Fibroblast of skin of right biceps (primary cell): ENCODE measurements at regions not wholly inside any gene's neighbourhood (a gene's known extent, or its start where the extent isn't known, plus 50 kb on each side); places are given as distances from the start of the nearest gene placed in this dataset.
A peak's percentile ranks its signal among the peaks of the same experiment; 100 is the strongest.

ENCODE experiments used
- DNase-seq: peaks from one replicate; pipeline ENCODE4 v3.0.0-alpha.2; 2013

DNA sequence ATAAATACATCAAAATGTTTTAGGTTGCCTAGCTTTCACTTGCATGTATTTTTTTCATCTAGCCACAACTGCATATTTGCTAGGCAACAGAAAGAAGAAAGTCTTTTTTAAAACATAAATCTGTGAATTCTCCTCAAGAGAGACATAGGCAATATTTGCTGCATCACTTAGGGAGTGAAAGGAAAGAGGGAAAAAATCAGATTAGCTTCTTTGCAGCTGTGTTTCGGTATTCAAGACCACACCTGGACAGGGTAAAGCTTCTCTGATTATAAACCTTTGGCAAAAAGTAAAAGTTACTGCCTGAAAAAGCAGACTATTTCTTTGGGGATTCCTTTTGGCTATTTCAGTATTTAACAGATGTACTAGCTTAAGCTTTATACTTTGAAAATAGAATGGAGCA, 280.9 kb upstream of the ZSWIM2 start:
- no peak for DNase-seq

GRCh38 chr2:187129306-187129705, 280.3 kb upstream of the ZSWIM2 start:
- DNase-seq = no peak

DNA sequence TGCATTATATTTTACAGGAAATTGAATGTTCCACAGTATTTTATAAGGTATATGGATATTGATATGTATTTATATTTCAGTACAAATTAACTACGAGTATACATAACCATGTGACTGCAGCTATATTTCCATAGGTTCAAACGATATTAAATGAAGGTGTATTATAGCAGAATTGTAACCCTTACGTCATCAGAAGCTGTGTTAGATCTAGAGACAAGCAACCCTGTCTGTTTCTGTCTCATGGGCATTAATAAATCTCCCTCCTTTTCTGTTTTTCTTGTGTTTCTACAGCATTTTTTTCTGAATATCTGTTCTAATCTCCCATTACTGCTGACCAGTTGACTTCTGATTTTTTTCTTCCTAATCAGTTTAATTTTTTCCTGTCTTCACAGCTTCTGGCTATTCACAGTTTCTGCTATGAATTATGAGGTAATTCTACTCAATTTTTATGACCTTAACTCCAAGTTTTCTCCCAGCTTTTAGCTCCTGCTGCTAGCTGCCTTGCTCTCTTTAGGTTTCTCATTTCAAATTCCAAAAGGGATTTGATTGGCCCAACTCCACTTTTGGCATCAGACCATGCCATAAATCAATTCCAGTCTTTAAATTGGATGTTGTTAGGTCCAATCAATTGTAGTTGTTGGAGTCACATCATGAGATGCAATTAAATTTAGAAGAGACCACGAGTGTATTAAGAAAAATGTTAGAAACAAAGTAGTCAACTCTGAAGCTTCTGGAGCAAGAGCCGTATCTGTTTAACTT, 277.5 kb upstream of the ZSWIM2 start:
- no peak for DNase-seq

DNA sequence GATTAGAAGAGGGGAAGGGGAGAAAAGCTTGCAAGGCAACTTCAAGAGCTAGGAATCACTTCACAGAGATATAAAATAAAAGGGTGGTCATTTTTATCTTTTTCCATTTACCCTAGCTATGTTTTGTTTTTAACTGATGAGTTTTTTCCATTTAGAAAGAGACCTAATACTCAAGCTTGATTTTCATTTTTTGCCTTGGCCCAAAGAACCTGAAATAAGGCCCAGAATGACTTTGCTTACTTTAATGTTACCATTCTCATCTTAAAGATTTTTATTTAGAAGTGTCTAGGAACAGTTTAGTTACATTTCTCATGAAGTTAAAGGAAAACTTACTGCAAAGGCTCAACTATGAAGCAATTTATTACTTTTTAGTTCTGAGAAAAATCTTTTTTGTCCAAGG, 276.3 kb upstream of the ZSWIM2 start:
- no peak for DNase-seq

DNA sequence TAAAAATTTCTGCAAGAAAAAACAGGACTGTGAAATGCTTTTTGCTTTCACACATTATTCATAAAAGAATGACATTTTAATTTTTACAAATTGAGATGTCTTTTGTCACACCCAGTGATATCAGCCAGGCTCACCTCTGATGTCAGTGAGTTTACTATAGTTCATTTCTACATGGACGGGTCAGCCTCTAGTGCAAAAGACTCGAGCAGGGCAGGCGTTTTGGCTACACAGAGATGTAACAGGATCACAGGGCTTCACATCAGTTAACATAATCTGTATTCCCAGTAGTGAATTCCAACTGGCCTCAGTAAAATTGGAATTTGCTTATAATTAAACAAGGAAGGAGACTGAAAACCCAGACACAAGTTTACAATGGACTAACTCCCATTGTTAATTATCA, 275.6 kb upstream of the ZSWIM2 start:
- no peak for DNase-seq

DNA sequence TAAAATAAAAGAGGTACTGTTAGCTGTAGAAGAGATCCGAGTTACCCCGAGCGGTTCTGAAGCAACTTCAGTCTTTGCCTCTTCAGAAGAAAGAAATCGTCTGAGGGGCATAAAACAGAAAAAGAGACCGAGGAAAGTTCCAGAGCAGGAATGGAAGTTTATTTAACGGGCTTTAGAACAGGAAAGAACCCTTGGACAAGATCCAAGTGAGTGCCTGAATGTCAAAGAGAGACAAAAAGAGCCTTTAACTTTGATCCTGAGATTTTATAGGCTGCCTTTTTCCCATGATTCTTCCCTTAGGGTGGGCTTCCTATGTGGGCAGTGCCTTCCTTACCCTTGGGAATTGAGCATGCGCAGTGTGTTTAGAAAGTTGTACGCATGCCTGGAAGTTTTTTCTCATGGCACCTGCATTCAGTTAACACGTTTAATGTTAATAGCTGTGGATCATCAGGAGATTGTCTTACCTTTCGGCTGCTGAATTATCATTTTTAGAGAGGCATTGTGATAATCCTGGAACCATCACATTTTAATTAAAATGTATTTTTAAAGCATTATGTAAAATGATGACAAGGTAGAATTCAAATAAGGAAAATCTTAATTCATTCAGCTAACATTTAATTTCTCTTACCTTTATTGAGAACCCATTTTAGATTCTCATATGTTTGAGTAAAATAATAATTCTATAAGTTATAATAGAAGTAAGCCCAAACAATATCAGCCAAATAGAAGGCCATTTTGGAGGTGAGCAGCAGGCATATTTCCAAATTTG, 269.5 kb upstream of the ZSWIM2 start:
- DNase-seq = no peak

DNA sequence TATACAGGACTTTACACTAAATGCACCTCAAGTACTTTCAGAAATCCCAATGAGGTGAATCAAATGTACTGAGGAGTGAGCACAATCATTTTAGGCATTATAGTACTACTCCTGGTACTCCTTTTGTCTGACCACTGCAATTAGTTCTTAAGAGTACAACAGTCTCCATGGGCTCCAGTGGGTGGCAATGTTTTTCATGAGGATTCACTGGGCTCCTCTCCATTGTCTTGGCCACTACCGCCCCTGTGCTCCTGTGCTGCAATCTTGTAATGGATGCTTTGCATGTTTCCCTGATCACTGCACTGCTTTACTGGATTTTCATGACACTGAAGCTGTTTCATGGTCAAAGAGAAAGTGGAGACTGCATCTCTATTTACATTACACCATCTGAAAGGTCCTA, 268.5 kb upstream of the ZSWIM2 start:
- no peak for DNase-seq

DNA sequence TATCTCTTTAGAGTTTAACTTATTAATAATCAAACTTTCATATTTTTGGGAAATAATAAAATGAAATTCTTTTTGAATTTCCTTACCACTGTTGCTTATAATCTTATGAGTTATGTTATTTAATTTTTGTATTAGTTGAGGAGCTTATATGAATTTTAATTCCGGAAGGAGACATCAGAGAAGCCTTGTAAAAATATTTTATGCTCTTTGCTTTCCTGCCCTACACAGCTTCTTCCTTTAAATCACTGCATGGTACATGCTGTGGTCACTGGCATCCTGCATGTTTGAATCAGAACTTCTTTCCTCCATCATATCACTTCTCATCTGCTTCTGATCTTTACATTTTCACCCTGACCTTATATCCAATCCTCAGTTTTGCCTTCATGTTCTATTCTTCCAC, 266.7 kb upstream of the ZSWIM2 start:
- DNase-seq = no peak

DNA sequence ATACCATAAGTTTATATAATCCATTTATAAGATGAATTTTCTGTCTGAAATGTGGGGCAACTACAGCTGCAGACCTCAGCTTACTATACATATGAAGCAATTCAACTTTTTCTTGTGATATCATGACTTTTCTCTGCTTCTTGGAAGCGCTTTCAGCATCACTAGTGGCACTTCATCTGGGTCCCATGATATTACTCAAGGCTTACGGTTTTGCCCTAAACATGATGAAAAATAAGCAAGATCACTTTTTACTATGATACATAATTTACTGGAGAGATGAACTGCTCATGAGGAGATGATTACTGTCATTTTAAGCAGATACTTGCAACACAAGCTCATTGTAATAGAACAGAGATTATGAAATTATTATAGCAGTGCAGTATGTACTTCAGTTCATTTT, 258.0 kb upstream of the ZSWIM2 start:
- DNase-seq = no peak

- DNase-seq = no peak
Observed at GRCh38 chr2:187105218-187105617, 256.2 kb upstream of the ZSWIM2 start.

GRCh38 chr2:187102381-187102780, 253.4 kb upstream of the ZSWIM2 start:
- DNase-seq = no peak

- DNase-seq = no peak
Observed at GRCh38 chr2:187098154-187098553, 249.2 kb upstream of the ZSWIM2 start.

DNA sequence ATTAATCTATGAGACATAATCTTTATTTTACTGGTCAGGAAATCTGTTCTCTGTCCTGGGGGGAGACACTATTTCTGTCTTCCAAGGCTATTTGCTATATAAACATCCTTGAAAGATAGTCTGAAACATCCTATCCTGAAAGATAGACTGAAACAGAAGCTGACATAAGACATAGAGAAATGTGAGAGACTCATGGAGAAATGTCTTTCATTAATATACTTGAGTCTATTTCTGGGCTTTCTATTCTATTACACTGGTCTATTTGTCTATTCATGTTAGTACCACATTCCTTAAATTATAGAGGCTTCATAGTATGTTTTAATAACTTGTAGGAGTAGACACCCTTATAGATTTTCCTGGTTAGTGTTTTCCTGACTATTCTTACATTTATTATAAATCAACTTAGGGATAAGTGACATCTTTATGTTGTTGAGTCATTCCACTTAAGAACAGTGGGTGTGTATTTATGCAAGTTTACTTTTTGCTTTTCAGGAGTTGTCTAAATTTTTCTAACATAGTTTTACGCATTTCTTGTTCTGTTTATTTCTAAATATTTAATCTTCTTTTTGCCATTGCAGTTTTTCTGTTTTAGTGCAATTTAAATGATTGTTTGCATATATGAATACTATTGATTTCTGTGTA, 244.9 kb upstream of the ZSWIM2 start:
- peak; percentile 2 for DNase-seq

- no peak for DNase-seq
Observed at GRCh38 chr2:187091664-187092063, 242.7 kb upstream of the ZSWIM2 start.

GRCh38 chr2:187084524-187084923, 235.6 kb upstream of the ZSWIM2 start:
- no peak for DNase-seq

DNA sequence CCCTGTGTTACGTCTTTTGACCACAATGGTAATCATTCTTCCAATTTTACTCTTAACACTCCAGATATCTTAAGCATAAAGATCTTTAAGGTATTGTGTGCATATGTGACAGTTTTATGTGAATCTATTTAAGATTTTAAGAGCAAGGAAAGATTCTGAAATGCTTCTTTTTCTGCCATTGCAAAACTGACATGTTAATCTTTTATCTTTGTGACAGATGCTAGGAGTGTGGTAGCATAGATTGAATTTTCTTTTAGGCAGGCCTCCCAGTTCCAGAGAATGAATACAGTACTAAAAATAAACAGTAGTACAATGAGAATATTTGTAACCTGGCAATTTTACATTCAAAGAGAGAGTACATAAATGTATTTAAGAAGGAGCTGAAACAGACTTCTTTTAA, 232.5 kb upstream of the ZSWIM2 start:
- DNase-seq = no peak

DNA sequence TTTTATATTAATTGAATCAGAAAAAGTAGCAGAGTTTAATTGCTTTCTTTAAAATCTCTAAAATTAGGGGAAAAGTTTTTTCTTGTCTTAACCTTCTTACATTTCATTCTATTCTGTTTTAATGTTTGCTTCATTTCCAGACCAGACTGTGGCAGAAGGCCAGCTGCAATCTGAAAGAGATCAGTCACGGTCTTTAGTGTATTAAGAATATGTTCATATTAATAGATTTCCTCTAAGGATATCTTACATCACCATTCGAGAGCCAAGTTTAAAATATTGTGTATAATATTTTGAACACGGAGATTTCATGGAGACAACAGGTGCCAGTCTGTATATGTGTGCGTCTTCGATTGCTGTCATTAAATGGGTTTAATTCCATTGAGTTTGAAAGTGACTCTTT, 230.9 kb upstream of the ZSWIM2 start:
- DNase-seq = no peak

GRCh38 chr2:187078297-187078696, 229.3 kb upstream of the ZSWIM2 start:
- peak; percentile 14 for DNase-seq

DNA sequence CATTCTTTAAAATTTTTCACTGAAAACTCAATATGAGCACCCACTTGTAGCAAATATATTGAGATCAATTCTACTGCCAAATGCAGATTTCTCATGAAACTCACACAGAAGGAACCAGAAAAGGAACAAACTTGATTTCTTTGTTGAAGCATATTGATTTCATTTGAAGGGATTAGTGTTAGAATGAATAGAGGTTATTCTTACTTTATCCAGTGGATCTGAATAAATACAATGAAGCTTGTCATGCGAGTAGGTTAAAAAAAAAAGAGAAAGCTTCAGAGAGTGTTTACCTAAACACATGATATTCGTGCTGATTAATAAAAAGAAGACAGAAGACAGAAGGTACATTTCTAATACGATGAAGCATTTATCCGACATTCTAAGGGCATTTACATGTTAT, 226.7 kb upstream of the ZSWIM2 start:
- no peak for DNase-seq

- no peak for DNase-seq
Observed at GRCh38 chr2:187075199-187075635, 226.2 kb upstream of the ZSWIM2 start.

- no peak for DNase-seq
Observed at GRCh38 chr2:187058198-187058597, 209.2 kb upstream of the ZSWIM2 start.

DNA sequence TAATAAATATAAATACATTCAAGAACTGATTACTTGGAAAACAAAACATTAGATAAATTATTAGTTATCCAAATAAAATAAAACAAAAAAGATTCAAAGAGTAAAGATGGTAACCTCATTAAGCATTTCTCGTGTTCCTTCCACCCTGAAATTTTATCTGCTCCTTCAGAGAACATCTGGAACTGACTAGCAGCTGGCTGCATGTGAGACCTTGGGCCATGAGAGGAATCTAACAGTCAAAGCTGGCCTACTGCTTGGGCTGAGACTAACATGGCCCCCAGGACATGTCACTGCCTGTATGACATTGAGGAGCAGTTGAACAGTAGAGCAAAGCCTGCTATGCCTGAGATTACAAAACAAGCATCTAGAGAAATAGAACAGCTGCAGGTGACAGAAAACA, 208.5 kb upstream of the ZSWIM2 start:
- DNase-seq = no peak

GRCh38 chr2:187056416-187057334, 207.7 kb upstream of the ZSWIM2 start:
- DNase-seq = no peak
